ENCODE measurements at regions not wholly inside any gene's neighbourhood (a gene's known extent, or its start where the extent isn't known, plus 50 kb on each side); places are given as distances from the start of the nearest gene placed in this dataset.

- H3K4me3 ChIP-seq (ENCODE audit: low read depth, low read length): no peak overlapping the region
- TF ChIP-seq POLR2A (IDR thresholded peaks at IDR 0.05; ENCODE audit: extremely low read depth, insufficient read length) (no peak), CTCF (IDR thresholded peaks at IDR 0.05; ENCODE audit: low read depth, low read length) (no peak), MYC (IDR thresholded peaks at IDR 0.05; ENCODE audit: low read depth, low read length) (no peak), MAX (IDR thresholded peaks at IDR 0.05; ENCODE audit: low read depth, low read length) (no peak)
- no peak for DNase-seq (ENCODE audit: low read depth)
Measured at GRCh38 chr19:28989739-28990138, 223.2 kb downstream of the UQCRFS1 start.

- TF ChIP-seq MYC (IDR thresholded peaks at IDR 0.05; ENCODE audit: low read depth, low read length): no peak
- no peak for TF ChIP-seq POLR2A (IDR thresholded peaks at IDR 0.05; ENCODE audit: extremely low read depth, insufficient read length)
- TF ChIP-seq CTCF (IDR thresholded peaks at IDR 0.05; ENCODE audit: low read depth, low read length): no peak
- no peak for TF ChIP-seq MAX (IDR thresholded peaks at IDR 0.05; ENCODE audit: low read depth, low read length)
- H3K4me3 ChIP-seq (ENCODE audit: low read depth, low read length): no peak overlapping the region
- no peak for DNase-seq (ENCODE audit: low read depth)
Measured at GRCh38 chr19:28988066-28988465, 224.9 kb downstream of the UQCRFS1 start.

- DNase-seq (ENCODE audit: low read depth): no peak
- H3K4me3 ChIP-seq (ENCODE audit: low read depth, low read length): no peak overlapping the region
- TF ChIP-seq MAX (IDR thresholded peaks at IDR 0.05; ENCODE audit: low read depth, low read length) (no peak), POLR2A (IDR thresholded peaks at IDR 0.05; ENCODE audit: extremely low read depth, insufficient read length) (no peak), MYC (IDR thresholded peaks at IDR 0.05; ENCODE audit: low read depth, low read length) (no peak), CTCF (IDR thresholded peaks at IDR 0.05; ENCODE audit: low read depth, low read length) (no peak)
Measured at GRCh38 chr19:28987177-28987576, 225.8 kb downstream of the UQCRFS1 start.

- no peak for TF ChIP-seq MYC (IDR thresholded peaks at IDR 0.05; ENCODE audit: low read depth, low read length)
- no peak for TF ChIP-seq CTCF (IDR thresholded peaks at IDR 0.05; ENCODE audit: low read depth, low read length)
- TF ChIP-seq POLR2A (IDR thresholded peaks at IDR 0.05; ENCODE audit: extremely low read depth, insufficient read length): no peak
- TF ChIP-seq MAX (IDR thresholded peaks at IDR 0.05; ENCODE audit: low read depth, low read length): no peak
- no peak for DNase-seq (ENCODE audit: low read depth)
- H3K4me3 ChIP-seq (ENCODE audit: low read depth, low read length): no peak overlapping the region
Measured at GRCh38 chr19:28985201-28985600, 227.8 kb downstream of the UQCRFS1 start.

GRCh38 chr19:28984315-28984714 lies 228.6 kb downstream of the UQCRFS1 start:
- H3K4me3 ChIP-seq (ENCODE audit: low read depth, low read length): no peak overlapping the region
- TF ChIP-seq MYC (IDR thresholded peaks at IDR 0.05; ENCODE audit: low read depth, low read length): no peak
- TF ChIP-seq CTCF (IDR thresholded peaks at IDR 0.05; ENCODE audit: low read depth, low read length): no peak
- TF ChIP-seq POLR2A (IDR thresholded peaks at IDR 0.05; ENCODE audit: extremely low read depth, insufficient read length): no peak
- TF ChIP-seq MAX (IDR thresholded peaks at IDR 0.05; ENCODE audit: low read depth, low read length): no peak
- DNase-seq (ENCODE audit: low read depth): no peak

- DNase-seq (ENCODE audit: low read depth): no peak
- H3K4me3 ChIP-seq (ENCODE audit: low read depth, low read length): no peak overlapping the region
- TF ChIP-seq MYC (IDR thresholded peaks at IDR 0.05; ENCODE audit: low read depth, low read length): no peak
- no peak for TF ChIP-seq POLR2A (IDR thresholded peaks at IDR 0.05; ENCODE audit: extremely low read depth, insufficient read length)
- TF ChIP-seq CTCF (IDR thresholded peaks at IDR 0.05; ENCODE audit: low read depth, low read length): no peak
- TF ChIP-seq MAX (IDR thresholded peaks at IDR 0.05; ENCODE audit: low read depth, low read length): no peak
Measured at GRCh38 chr19:28983430-28983829, 229.5 kb downstream of the UQCRFS1 start.
